Liver (tissue), 8 donors: ENCODE measurements at regions not wholly inside any gene's neighbourhood (a gene's known extent, or its start where the extent isn't known, plus 50 kb on each side); places are given as distances from the start of the nearest gene placed in this dataset.

Experiments used
- DNase-seq: peaks from one replicate; pipeline ENCODE4 v3.0.0-alpha.2; 2017; ENCODE audit warnings: low spot score
- H3K27ac ChIP-seq, 2 donors: one replicate each; pipeline ENCODE4 v1.7.0; 2013; ENCODE audit warnings: inconsistent platforms in 2 of 2, low read length in 2 of 2, control low read depth in 1 of 2, low read depth in 1 of 2, mild to moderate bottlenecking in 1 of 2
- H3K27me3 ChIP-seq, 4 donors: one replicate each; pipeline versions ENCODE4 v1.6.1 to v1.7.0; 2013; ENCODE audit warnings: low read length in 3 of 4, inconsistent platforms in 1 of 4, mild to moderate bottlenecking in 1 of 4, moderate library complexity in 1 of 4; ENCODE audit not compliant: control insufficient read depth in 4 of 4, insufficient read depth in 4 of 4
- H3K36me3 ChIP-seq, 4 donors: one replicate each; pipeline versions ENCODE4 v1.6.1 to v1.7.0; 2013; ENCODE audit warnings: low read length in 3 of 4, mild to moderate bottlenecking in 3 of 4, low read depth in 1 of 4, moderate library complexity in 1 of 4; ENCODE audit not compliant: control insufficient read depth in 4 of 4, insufficient read depth in 3 of 4
- H3K4me1 ChIP-seq, 4 donors: one replicate each; pipeline versions ENCODE4 v1.6.1 to v1.7.0; 2013; ENCODE audit warnings: low read length in 3 of 4, mild to moderate bottlenecking in 3 of 4, moderate library complexity in 1 of 4; ENCODE audit not compliant: control insufficient read depth in 4 of 4, insufficient read depth in 4 of 4
- H3K4me3 ChIP-seq, 3 donors: one replicate each; pipeline versions ENCODE4 v1.6.1 to v1.7.0; 2013; ENCODE audit warnings: low read length in 3 of 3, control low read depth in 1 of 3, low read depth in 1 of 3, mild to moderate bottlenecking in 1 of 3
- H3K9ac ChIP-seq, 2 donors: one replicate each; pipeline ENCODE4 v1.7.0; 2013; ENCODE audit warnings: low read length in 2 of 2, mild to moderate bottlenecking in 2 of 2, moderate library complexity in 2 of 2, control low read depth in 1 of 2, low read depth in 1 of 2
- H3K9me3 ChIP-seq, 4 donors: one replicate each; pipeline versions ENCODE4 v1.6.1 to v1.7.0; 2013; ENCODE audit warnings: low read length in 3 of 4; ENCODE audit not compliant: control insufficient read depth in 4 of 4
- EGR1 ChIP-seq, 2 donors: IDR thresholded peaks; 2 replicates each; pipeline ENCODE4 v1.6.1; 2016 to 2018; ENCODE audit warnings: antibody characterized with exemption in 2 of 2, low read depth in 2 of 2
- FOXA1 ChIP-seq: IDR thresholded peaks from 2 replicates; pipeline ENCODE4 v1.6.1; 2016; ENCODE audit warnings: antibody characterized with exemption
- FOXA2 ChIP-seq: IDR thresholded peaks from 2 replicates; pipeline ENCODE4 v1.6.1; 2016; ENCODE audit warnings: antibody characterized with exemption
- GABPA ChIP-seq, 2 donors: IDR thresholded peaks in 1 of 2; conservative IDR thresholded peaks in 1 of 2; 2 replicates each; pipeline ENCODE4 v1.6.1; 2016; ENCODE audit warnings: antibody characterized with exemption in 2 of 2, mild to moderate bottlenecking in 1 of 2, moderate library complexity in 1 of 2
- HNF4A ChIP-seq, 2 donors: conservative IDR thresholded peaks; 2 replicates each; pipeline ENCODE4 v1.6.1; 2016; ENCODE audit warnings: antibody characterized with exemption in 2 of 2, mild to moderate bottlenecking in 2 of 2
- HNF4G ChIP-seq: IDR thresholded peaks from 2 replicates; pipeline ENCODE4 v1.6.1; 2016; ENCODE audit warnings: antibody characterized with exemption
- JUND ChIP-seq, 2 donors: IDR thresholded peaks; 2 replicates each; pipeline ENCODE4 v1.6.1; 2016; ENCODE audit warnings: antibody characterized with exemption in 2 of 2
- NR2F2 ChIP-seq: IDR thresholded peaks from 2 replicates; pipeline ENCODE4 v1.6.1; 2016; ENCODE audit warnings: antibody characterized with exemption
- RAD21 ChIP-seq, 2 donors: IDR thresholded peaks; 2 replicates each; pipeline ENCODE4 v1.6.1; 2016; ENCODE audit warnings: antibody characterized with exemption in 2 of 2, mild to moderate bottlenecking in 2 of 2
- RXRA ChIP-seq, 2 donors: IDR thresholded peaks; 2 replicates each; pipeline ENCODE4 v1.6.1; 2017 to 2018; ENCODE audit warnings: antibody characterized with exemption in 2 of 2, mild to moderate bottlenecking in 1 of 2
- SP1 ChIP-seq: IDR thresholded peaks from 2 replicates; pipeline ENCODE4 v1.6.1; 2018; ENCODE audit warnings: antibody characterized with exemption, mild to moderate bottlenecking
- TAF1 ChIP-seq: conservative IDR thresholded peaks from 2 replicates; pipeline ENCODE4 v1.6.1; 2016; ENCODE audit warnings: antibody characterized with exemption, mild to moderate bottlenecking
- YY1 ChIP-seq: IDR thresholded peaks from 2 replicates; pipeline ENCODE4 v1.6.1; 2016; ENCODE audit warnings: antibody characterized with exemption, mild to moderate bottlenecking
- WGBS: extraction: QIAGEN DNeasy Blood & Tissue Kit; methylation state at CpG from one replicate; pipeline ENCODE4 v1.1.7; 2013; 5-methylcytosine and 5-hydroxymethylcytosine counted together
- TF ChIP-seq, protein P1 (sequence below): fragments of 150-350 bp; IDR thresholded peaks from 2 replicates; pipeline ENCODE4 v1.5.1; 2017; ENCODE audit warnings: improper control_type of control experiment, low read depth, low read length; ENCODE audit not compliant: missing input control
- TF ChIP-seq, protein P2 (sequence below): IDR thresholded peaks from 2 replicates; pipeline ENCODE4 v1.6.1; 2016; ENCODE audit warnings: antibody characterized with exemption
- TF ChIP-seq, protein P3 (sequence below): IDR thresholded peaks from 2 replicates; pipeline ENCODE4 v1.6.1; 2016; ENCODE audit warnings: antibody characterized with exemption
- TF ChIP-seq, protein P4 (sequence below): IDR thresholded peaks from 2 replicates; pipeline ENCODE4 v1.6.1; 2016; ENCODE audit warnings: antibody characterized with exemption, mild to moderate bottlenecking
- TF ChIP-seq, protein P5 (sequence below): IDR thresholded peaks from 2 replicates; pipeline ENCODE4 v1.6.1; 2016; ENCODE audit warnings: antibody characterized with exemption
- donor health status: healthy.
- donor health status: healthy.
- donor health status: healthy.
- donor health status: healthy.
- donor health status: healthy.

DNA sequence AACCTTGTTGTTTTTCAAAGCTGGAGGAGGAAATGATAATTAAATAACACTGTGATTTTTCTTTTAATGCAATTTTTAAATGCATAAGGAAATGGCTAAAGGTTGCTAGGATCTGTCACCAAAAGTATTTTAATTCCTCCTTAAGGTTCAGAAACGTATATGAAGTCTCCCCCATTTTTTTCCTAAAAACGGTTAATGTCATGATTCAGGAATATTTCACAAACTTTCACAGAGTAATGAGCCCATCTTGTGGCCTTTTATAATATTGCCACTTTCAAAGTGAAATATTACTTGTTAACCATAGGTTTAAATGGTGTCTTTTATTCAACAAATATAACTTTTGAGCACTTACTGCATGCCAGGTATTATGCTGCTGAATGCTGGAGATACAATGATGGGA, 99.5 kb upstream of the USP38 start:
- Histone ChIP-seq H3K4me3 (no peak overlapping the region), H3K27me3 (no peaks in the 10 kb centered on the region), H3K36me3 (no peaks in the 10 kb centered on the region), H3K27ac (no peak overlapping the region), H3K9ac (no peak overlapping the region), H3K4me1 (no peaks in the 10 kb centered on the region), H3K9me3 (no peaks in the 10 kb centered on the region)
- TF ChIP-seq, protein P1, sequence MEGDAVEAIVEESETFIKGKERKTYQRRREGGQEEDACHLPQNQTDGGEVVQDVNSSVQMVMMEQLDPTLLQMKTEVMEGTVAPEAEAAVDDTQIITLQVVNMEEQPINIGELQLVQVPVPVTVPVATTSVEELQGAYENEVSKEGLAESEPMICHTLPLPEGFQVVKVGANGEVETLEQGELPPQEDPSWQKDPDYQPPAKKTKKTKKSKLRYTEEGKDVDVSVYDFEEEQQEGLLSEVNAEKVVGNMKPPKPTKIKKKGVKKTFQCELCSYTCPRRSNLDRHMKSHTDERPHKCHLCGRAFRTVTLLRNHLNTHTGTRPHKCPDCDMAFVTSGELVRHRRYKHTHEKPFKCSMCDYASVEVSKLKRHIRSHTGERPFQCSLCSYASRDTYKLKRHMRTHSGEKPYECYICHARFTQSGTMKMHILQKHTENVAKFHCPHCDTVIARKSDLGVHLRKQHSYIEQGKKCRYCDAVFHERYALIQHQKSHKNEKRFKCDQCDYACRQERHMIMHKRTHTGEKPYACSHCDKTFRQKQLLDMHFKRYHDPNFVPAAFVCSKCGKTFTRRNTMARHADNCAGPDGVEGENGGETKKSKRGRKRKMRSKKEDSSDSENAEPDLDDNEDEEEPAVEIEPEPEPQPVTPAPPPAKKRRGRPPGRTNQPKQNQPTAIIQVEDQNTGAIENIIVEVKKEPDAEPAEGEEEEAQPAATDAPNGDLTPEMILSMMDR: peak; percentile 39
- TF ChIP-seq RAD21 (IDR thresholded peaks at IDR 0.05): peak; percentile 69
- TF ChIP-seq NR2F2: no peak
- 6% methylated on average over 2 of the region's 2 CpGs for WGBS
- no peak for DNase-seq

DNA sequence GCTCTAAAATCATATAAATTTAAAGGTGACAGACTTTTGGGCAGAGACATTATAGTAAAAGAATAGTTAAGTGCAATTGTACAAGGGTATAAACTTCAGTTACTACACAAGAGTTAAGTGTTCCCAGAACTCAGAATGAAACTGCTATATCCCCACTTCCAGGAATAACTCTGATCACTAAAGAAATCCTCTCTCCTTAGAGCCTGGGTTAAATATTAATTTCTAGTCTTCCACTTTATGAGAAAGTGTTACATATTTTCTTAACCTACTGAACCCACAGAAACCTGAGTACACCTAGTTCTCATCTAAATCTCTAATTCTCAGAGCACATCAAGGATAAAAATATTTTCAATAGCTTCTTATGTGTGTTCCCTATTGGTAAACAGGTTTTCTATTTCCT, 99.1 kb upstream of the USP38 start:
- no peaks in the 10 kb centered on the region for H3K4me1 ChIP-seq
- H3K36me3 ChIP-seq: no peaks in the 10 kb centered on the region
- no peak overlapping the region for H3K4me3 ChIP-seq
- DNase-seq: no peak
- no peaks in the 10 kb centered on the region for H3K27me3 ChIP-seq
- H3K27ac ChIP-seq: no peak overlapping the region
- H3K9me3 ChIP-seq: no peaks in the 10 kb centered on the region
- no peak overlapping the region for H3K9ac ChIP-seq
- TF ChIP-seq HNF4G (no peak), HNF4A (conservative IDR thresholded peaks at IDR 0.05) (no peak)
- TF ChIP-seq, protein P2, sequence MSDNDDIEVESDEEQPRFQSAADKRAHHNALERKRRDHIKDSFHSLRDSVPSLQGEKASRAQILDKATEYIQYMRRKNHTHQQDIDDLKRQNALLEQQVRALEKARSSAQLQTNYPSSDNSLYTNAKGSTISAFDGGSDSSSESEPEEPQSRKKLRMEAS: no peak

DNA sequence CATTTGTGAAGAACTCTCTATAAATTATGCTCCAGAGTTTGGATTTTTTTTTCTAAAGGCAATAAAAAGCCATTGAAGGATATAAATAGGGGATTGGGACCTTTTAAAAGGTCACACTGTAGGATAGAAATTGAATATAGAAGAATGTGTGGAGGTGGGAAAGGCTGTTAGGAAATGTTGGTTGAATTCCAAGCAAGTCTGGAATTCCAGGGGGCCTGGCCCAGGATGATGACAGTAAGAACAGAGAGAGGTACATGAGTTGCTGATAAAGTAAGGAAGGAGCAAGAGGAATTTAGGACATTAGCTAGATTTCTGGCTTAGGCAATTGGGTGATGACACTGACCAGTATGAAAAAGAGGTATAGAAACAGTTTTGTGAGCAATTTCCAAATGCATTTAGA, 95.4 kb upstream of the USP38 start:
- H3K4me3 ChIP-seq: no peak overlapping the region
- TF ChIP-seq, protein P2: no peak
- TF ChIP-seq, protein P3, sequence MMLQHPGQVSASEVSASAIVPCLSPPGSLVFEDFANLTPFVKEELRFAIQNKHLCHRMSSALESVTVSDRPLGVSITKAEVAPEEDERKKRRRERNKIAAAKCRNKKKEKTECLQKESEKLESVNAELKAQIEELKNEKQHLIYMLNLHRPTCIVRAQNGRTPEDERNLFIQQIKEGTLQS: no peak
- no peak for TF ChIP-seq EGR1 (IDR thresholded peaks at IDR 0.05; ENCODE audit: low read depth in 2 of 2)
- no peak for TF ChIP-seq GABPA (IDR thresholded peaks at IDR 0.05 in 1 of 2, conservative IDR thresholded peaks at IDR 0.05 in 1 of 2)
- TF ChIP-seq, protein P4, sequence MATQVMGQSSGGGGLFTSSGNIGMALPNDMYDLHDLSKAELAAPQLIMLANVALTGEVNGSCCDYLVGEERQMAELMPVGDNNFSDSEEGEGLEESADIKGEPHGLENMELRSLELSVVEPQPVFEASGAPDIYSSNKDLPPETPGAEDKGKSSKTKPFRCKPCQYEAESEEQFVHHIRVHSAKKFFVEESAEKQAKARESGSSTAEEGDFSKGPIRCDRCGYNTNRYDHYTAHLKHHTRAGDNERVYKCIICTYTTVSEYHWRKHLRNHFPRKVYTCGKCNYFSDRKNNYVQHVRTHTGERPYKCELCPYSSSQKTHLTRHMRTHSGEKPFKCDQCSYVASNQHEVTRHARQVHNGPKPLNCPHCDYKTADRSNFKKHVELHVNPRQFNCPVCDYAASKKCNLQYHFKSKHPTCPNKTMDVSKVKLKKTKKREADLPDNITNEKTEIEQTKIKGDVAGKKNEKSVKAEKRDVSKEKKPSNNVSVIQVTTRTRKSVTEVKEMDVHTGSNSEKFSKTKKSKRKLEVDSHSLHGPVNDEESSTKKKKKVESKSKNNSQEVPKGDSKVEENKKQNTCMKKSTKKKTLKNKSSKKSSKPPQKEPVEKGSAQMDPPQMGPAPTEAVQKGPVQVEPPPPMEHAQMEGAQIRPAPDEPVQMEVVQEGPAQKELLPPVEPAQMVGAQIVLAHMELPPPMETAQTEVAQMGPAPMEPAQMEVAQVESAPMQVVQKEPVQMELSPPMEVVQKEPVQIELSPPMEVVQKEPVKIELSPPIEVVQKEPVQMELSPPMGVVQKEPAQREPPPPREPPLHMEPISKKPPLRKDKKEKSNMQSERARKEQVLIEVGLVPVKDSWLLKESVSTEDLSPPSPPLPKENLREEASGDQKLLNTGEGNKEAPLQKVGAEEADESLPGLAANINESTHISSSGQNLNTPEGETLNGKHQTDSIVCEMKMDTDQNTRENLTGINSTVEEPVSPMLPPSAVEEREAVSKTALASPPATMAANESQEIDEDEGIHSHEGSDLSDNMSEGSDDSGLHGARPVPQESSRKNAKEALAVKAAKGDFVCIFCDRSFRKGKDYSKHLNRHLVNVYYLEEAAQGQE: no peak
- no peak for TF ChIP-seq RAD21 (IDR thresholded peaks at IDR 0.05)
- TF ChIP-seq FOXA1: no peak
- TF ChIP-seq HNF4A (conservative IDR thresholded peaks at IDR 0.05): no peak
- TF ChIP-seq FOXA2: no peak
- TF ChIP-seq HNF4G: no peak
- TF ChIP-seq, protein P1: no peak
- TF ChIP-seq YY1: no peak
- TF ChIP-seq RXRA (IDR thresholded peaks at IDR 0.05): no peak
- TF ChIP-seq TAF1: no peak
- TF ChIP-seq, protein P5, sequence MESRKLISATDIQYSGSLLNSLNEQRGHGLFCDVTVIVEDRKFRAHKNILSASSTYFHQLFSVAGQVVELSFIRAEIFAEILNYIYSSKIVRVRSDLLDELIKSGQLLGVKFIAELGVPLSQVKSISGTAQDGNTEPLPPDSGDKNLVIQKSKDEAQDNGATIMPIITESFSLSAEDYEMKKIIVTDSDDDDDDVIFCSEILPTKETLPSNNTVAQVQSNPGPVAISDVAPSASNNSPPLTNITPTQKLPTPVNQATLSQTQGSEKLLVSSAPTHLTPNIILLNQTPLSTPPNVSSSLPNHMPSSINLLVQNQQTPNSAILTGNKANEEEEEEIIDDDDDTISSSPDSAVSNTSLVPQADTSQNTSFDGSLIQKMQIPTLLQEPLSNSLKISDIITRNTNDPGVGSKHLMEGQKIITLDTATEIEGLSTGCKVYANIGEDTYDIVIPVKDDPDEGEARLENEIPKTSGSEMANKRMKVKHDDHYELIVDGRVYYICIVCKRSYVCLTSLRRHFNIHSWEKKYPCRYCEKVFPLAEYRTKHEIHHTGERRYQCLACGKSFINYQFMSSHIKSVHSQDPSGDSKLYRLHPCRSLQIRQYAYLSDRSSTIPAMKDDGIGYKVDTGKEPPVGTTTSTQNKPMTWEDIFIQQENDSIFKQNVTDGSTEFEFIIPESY: no peak
- no peak for TF ChIP-seq NR2F2
- TF ChIP-seq SP1: no peak
- TF ChIP-seq JUND (IDR thresholded peaks at IDR 0.05): no peak

More for the DNA sequence above, 95.4 kb upstream of the USP38 start:
- Histone ChIP-seq H3K27me3 (peaks cover 0 to 2% (median 0%) of the 10 kb centered on the region in 4 donors), H3K9me3 (no peaks in the 10 kb centered on the region), H3K27ac (no peak overlapping the region), H3K9ac (no peak overlapping the region), H3K36me3 (no peaks in the 10 kb centered on the region), H3K4me1 (no peaks in the 10 kb centered on the region)
- DNase-seq: no peak
